ENCODE measurements at regions not wholly inside any gene's neighbourhood (a gene's known extent, or its start where the extent isn't known, plus 50 kb on each side); places are given as distances from the start of the nearest gene placed in this dataset.

DNA sequence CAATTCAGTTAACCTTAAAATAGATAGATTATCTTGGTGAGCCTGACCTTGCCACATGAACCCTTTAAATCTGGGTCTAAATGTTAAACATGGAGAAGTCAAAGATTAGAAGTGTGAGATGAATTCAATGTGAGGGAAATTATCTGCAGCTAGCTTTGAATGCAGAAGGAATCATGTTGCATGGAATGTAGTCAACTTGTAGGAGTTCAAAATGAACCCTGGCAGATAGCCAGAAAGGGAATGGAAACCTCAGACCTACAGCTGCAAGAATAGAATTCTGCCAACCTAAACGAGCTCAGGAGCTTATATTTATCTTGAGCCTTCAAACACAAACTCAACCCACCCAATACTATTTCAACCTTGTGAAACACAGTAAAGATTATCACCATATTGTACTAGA lies 632.5 kb downstream of the KCTD8 start:
- Histone ChIP-seq H3K27ac (no peak overlapping the region), H3K4me1 (ENCODE audit: insufficient read depth) (no peaks in the 10 kb centered on the region), H3K4me3 (no peak overlapping the region), H3K79me2 (no peaks in the 10 kb centered on the region), H3K4me2 (no peak overlapping the region), H3K27me3 (no peaks in the 10 kb centered on the region), H3K9me2 (replicated peaks; ENCODE audit: insufficient read depth) (no peaks in the 10 kb centered on the region), H3K9me3 (ENCODE audit: low read depth) (no peaks in the 10 kb centered on the region), H4K20me1 (ENCODE audit: insufficient read depth, poor library complexity, severe bottlenecking) (no peaks in the 10 kb centered on the region), H2AFZ (no peak overlapping the region), H3K36me3 (replicated peaks; ENCODE audit: insufficient read depth, low read depth) (no peaks in the 10 kb centered on the region)
- DNase-seq (ENCODE audit: low spot score): no peak
- no peak for TF ChIP-seq EZH2phosphoT487 (IDR thresholded peaks at IDR 0.05; ENCODE audit: low read depth, severe bottlenecking, unreplicated experiment)
- TF ChIP-seq EZH2 (IDR thresholded peaks at IDR 0.05; ENCODE audit: borderline replicate concordance): no peak
- TF ChIP-seq CTCF (IDR thresholded peaks at IDR 0.05; ENCODE audit: poor library complexity): no peak
- 35% methylated on average over 1 of the region's 1 CpG for WGBS (ENCODE audit: low lambda C conversion rate, missing lambda C conversion rate)

DNA sequence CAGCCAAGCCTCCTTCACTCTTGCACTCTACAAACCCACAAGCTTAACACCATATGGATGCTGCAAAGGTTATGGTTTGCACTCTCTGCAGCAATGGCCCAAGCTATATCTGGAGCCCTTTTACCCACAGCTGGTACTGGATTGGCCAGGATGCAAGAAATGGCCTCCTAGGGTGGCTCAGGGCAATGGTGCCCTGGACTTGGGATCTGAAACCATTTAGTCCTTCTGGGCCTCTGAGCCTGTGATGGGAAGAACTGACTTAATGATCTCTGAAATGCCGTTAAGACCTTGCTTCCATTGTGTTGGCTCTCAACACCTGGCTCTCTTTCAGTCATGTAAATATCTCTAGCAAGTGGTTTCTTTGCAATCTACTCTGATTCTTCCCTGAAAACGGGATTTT lies 626.0 kb downstream of the KCTD8 start:
- H3K36me3 ChIP-seq (replicated peaks; ENCODE audit: insufficient read depth, low read depth): no peaks in the 10 kb centered on the region
- no peaks in the 10 kb centered on the region for H4K20me1 ChIP-seq (ENCODE audit: insufficient read depth, poor library complexity, severe bottlenecking)
- TF ChIP-seq EZH2phosphoT487 (IDR thresholded peaks at IDR 0.05; ENCODE audit: low read depth, severe bottlenecking, unreplicated experiment) (no peak), CTCF (IDR thresholded peaks at IDR 0.05; ENCODE audit: poor library complexity) (no peak), EZH2 (IDR thresholded peaks at IDR 0.05; ENCODE audit: borderline replicate concordance) (no peak)
- WGBS (ENCODE audit: low lambda C conversion rate, missing lambda C conversion rate): 76% methylated on average over 2 of the region's 2 CpGs
- H3K4me3 ChIP-seq: no peak overlapping the region
- H3K27me3 ChIP-seq: no peaks in the 10 kb centered on the region
- no peak overlapping the region for H3K27ac ChIP-seq
- no peak overlapping the region for H2AFZ ChIP-seq
- no peaks in the 10 kb centered on the region for H3K9me3 ChIP-seq (ENCODE audit: low read depth)
- no peaks in the 10 kb centered on the region for H3K9me2 ChIP-seq (replicated peaks; ENCODE audit: insufficient read depth)
- no peaks in the 10 kb centered on the region for H3K4me1 ChIP-seq (ENCODE audit: insufficient read depth)
- H3K4me2 ChIP-seq: no peak overlapping the region
- DNase-seq (ENCODE audit: low spot score): no peak
- H3K79me2 ChIP-seq: no peaks in the 10 kb centered on the region

DNA sequence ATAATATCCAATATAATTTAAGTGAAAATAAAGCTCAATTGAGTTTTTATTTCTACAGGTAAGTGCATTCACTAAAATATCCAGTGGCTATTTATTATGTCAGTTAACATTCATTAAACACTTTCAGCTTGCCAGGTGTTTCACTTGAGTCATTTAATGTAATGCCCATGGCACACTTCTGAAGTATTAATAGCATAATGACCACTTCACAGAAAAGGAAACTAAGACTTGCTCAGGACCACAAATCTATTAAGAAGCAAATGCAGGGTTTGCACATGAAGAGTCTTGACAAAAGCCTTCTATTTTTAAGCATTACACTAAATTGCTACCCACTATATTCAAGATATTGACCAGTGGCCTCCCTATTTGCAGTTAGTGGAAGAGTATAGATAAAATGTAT lies 612.7 kb downstream of the KCTD8 start:
- no peak overlapping the region for H2AFZ ChIP-seq

More for the DNA sequence above, 612.7 kb downstream of the KCTD8 start:
- H3K9me3 ChIP-seq (ENCODE audit: low read depth): no peaks in the 10 kb centered on the region
- H3K79me2 ChIP-seq: no peaks in the 10 kb centered on the region
- no peak overlapping the region for H3K27ac ChIP-seq
- no peaks in the 10 kb centered on the region for H3K9me2 ChIP-seq (replicated peaks; ENCODE audit: insufficient read depth)
- no peak for TF ChIP-seq EZH2phosphoT487 (IDR thresholded peaks at IDR 0.05; ENCODE audit: low read depth, severe bottlenecking, unreplicated experiment)
- no peak for TF ChIP-seq EZH2 (IDR thresholded peaks at IDR 0.05; ENCODE audit: borderline replicate concordance)
- no peak for TF ChIP-seq CTCF (IDR thresholded peaks at IDR 0.05; ENCODE audit: poor library complexity)
- no peaks in the 10 kb centered on the region for H3K36me3 ChIP-seq (replicated peaks; ENCODE audit: insufficient read depth, low read depth)
- no peaks in the 10 kb centered on the region for H3K27me3 ChIP-seq
- no peak overlapping the region for H3K4me3 ChIP-seq
- H4K20me1 ChIP-seq (ENCODE audit: insufficient read depth, poor library complexity, severe bottlenecking): no peaks in the 10 kb centered on the region
- DNase-seq (ENCODE audit: low spot score): no peak
- H3K4me2 ChIP-seq: no peak overlapping the region
- H3K4me1 ChIP-seq (ENCODE audit: insufficient read depth): no peaks in the 10 kb centered on the region
